ENCODE measurements at regions not wholly inside any gene's neighbourhood (a gene's known extent, or its start where the extent isn't known, plus 50 kb on each side); places are given as distances from the start of the nearest gene placed in this dataset.

DNA sequence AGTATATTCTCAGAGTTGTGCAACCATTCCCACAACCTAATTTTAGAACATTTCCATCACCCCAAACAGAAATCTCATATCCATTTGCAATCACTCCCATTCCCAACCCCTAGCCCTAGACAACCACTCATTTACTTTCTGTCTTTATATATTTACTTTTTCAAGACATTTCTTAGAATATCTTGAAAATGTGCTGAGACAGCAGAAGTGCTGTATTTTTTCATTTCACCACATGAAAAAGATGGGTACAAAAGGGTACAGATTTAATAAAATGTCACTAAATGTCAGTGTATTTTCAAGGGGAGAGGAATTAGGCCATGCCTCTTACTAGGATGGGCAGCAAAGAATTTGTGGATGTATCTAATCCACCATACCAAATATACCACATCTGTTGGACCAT is 51.6 kb upstream of the CCDC6 start (continued):
- TF ChIP-seq, protein P1, sequence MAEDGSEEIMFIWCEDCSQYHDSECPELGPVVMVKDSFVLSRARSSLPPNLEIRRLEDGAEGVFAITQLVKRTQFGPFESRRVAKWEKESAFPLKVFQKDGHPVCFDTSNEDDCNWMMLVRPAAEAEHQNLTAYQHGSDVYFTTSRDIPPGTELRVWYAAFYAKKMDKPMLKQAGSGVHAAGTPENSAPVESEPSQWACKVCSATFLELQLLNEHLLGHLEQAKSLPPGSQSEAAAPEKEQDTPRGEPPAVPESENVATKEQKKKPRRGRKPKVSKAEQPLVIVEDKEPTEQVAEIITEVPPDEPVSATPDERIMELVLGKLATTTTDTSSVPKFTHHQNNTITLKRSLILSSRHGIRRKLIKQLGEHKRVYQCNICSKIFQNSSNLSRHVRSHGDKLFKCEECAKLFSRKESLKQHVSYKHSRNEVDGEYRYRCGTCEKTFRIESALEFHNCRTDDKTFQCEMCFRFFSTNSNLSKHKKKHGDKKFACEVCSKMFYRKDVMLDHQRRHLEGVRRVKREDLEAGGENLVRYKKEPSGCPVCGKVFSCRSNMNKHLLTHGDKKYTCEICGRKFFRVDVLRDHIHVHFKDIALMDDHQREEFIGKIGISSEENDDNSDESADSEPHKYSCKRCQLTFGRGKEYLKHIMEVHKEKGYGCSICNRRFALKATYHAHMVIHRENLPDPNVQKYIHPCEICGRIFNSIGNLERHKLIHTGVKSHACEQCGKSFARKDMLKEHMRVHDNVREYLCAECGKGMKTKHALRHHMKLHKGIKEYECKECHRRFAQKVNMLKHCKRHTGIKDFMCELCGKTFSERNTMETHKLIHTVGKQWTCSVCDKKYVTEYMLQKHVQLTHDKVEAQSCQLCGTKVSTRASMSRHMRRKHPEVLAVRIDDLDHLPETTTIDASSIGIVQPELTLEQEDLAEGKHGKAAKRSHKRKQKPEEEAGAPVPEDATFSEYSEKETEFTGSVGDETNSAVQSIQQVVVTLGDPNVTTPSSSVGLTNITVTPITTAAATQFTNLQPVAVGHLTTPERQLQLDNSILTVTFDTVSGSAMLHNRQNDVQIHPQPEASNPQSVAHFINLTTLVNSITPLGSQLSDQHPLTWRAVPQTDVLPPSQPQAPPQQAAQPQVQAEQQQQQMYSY (CRISPR knock-in tag; IDR thresholded peaks at IDR 0.05): no peak
- TF ChIP-seq MYBL2 (CRISPR knock-in tag; IDR thresholded peaks at IDR 0.05): no peak
- no peak for TF ChIP-seq NFYB (CRISPR knock-in tag; conservative IDR thresholded peaks at IDR 0.05; ENCODE audit: low read depth)
- no peak for TF ChIP-seq TEAD4 (CRISPR knock-in tag; IDR thresholded peaks at IDR 0.05)
- no peak for TF ChIP-seq CREM (CRISPR knock-in tag; IDR thresholded peaks at IDR 0.05)
- TF ChIP-seq HMGA2 (CRISPR knock-in tag; IDR thresholded peaks at IDR 0.05): no peak
- no peak for TF ChIP-seq ZNF671 (CRISPR knock-in tag; IDR thresholded peaks at IDR 0.05)
- TF ChIP-seq ZNF121 (CRISPR knock-in tag; IDR thresholded peaks at IDR 0.05): no peak
- TF ChIP-seq, protein P2, sequence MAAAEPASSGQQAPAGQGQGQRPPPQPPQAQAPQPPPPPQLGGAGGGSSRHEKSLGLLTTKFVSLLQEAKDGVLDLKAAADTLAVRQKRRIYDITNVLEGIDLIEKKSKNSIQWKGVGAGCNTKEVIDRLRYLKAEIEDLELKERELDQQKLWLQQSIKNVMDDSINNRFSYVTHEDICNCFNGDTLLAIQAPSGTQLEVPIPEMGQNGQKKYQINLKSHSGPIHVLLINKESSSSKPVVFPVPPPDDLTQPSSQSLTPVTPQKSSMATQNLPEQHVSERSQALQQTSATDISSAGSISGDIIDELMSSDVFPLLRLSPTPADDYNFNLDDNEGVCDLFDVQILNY (CRISPR knock-in tag; IDR thresholded peaks at IDR 0.05): no peak
- TF ChIP-seq, protein P3, sequence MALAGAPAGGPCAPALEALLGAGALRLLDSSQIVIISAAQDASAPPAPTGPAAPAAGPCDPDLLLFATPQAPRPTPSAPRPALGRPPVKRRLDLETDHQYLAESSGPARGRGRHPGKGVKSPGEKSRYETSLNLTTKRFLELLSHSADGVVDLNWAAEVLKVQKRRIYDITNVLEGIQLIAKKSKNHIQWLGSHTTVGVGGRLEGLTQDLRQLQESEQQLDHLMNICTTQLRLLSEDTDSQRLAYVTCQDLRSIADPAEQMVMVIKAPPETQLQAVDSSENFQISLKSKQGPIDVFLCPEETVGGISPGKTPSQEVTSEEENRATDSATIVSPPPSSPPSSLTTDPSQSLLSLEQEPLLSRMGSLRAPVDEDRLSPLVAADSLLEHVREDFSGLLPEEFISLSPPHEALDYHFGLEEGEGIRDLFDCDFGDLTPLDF (CRISPR knock-in tag; IDR thresholded peaks at IDR 0.05): no peak
- TF ChIP-seq ZNF416 (CRISPR knock-in tag; IDR thresholded peaks at IDR 0.05): no peak
- TF ChIP-seq, protein P4, sequence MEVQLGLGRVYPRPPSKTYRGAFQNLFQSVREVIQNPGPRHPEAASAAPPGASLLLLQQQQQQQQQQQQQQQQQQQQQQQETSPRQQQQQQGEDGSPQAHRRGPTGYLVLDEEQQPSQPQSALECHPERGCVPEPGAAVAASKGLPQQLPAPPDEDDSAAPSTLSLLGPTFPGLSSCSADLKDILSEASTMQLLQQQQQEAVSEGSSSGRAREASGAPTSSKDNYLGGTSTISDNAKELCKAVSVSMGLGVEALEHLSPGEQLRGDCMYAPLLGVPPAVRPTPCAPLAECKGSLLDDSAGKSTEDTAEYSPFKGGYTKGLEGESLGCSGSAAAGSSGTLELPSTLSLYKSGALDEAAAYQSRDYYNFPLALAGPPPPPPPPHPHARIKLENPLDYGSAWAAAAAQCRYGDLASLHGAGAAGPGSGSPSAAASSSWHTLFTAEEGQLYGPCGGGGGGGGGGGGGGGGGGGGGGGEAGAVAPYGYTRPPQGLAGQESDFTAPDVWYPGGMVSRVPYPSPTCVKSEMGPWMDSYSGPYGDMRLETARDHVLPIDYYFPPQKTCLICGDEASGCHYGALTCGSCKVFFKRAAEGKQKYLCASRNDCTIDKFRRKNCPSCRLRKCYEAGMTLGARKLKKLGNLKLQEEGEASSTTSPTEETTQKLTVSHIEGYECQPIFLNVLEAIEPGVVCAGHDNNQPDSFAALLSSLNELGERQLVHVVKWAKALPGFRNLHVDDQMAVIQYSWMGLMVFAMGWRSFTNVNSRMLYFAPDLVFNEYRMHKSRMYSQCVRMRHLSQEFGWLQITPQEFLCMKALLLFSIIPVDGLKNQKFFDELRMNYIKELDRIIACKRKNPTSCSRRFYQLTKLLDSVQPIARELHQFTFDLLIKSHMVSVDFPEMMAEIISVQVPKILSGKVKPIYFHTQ (CRISPR knock-in tag; IDR thresholded peaks at IDR 0.05): no peak
- TF ChIP-seq, protein P5, sequence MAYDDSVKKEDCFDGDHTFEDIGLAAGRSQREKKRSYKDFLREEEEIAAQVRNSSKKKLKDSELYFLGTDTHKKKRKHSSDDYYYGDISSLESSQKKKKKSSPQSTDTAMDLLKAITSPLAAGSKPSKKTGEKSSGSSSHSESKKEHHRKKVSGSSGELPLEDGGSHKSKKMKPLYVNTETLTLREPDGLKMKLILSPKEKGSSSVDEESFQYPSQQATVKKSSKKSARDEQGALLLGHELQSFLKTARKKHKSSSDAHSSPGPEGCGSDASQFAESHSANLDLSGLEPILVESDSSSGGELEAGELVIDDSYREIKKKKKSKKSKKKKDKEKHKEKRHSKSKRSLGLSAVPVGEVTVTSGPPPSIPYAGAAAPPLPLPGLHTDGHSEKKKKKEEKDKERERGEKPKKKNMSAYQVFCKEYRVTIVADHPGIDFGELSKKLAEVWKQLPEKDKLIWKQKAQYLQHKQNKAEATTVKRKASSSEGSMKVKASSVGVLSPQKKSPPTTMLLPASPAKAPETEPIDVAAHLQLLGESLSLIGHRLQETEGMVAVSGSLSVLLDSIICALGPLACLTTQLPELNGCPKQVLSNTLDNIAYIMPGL (CRISPR knock-in tag; IDR thresholded peaks at IDR 0.05): no peak
- no peak for TF ChIP-seq SP1 (CRISPR knock-in tag; conservative IDR thresholded peaks at IDR 0.05)
- TF ChIP-seq, protein P6, sequence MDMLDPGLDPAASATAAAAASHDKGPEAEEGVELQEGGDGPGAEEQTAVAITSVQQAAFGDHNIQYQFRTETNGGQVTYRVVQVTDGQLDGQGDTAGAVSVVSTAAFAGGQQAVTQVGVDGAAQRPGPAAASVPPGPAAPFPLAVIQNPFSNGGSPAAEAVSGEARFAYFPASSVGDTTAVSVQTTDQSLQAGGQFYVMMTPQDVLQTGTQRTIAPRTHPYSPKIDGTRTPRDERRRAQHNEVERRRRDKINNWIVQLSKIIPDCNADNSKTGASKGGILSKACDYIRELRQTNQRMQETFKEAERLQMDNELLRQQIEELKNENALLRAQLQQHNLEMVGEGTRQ (CRISPR knock-in tag; IDR thresholded peaks at IDR 0.05): no peak
- TF ChIP-seq, protein P7, sequence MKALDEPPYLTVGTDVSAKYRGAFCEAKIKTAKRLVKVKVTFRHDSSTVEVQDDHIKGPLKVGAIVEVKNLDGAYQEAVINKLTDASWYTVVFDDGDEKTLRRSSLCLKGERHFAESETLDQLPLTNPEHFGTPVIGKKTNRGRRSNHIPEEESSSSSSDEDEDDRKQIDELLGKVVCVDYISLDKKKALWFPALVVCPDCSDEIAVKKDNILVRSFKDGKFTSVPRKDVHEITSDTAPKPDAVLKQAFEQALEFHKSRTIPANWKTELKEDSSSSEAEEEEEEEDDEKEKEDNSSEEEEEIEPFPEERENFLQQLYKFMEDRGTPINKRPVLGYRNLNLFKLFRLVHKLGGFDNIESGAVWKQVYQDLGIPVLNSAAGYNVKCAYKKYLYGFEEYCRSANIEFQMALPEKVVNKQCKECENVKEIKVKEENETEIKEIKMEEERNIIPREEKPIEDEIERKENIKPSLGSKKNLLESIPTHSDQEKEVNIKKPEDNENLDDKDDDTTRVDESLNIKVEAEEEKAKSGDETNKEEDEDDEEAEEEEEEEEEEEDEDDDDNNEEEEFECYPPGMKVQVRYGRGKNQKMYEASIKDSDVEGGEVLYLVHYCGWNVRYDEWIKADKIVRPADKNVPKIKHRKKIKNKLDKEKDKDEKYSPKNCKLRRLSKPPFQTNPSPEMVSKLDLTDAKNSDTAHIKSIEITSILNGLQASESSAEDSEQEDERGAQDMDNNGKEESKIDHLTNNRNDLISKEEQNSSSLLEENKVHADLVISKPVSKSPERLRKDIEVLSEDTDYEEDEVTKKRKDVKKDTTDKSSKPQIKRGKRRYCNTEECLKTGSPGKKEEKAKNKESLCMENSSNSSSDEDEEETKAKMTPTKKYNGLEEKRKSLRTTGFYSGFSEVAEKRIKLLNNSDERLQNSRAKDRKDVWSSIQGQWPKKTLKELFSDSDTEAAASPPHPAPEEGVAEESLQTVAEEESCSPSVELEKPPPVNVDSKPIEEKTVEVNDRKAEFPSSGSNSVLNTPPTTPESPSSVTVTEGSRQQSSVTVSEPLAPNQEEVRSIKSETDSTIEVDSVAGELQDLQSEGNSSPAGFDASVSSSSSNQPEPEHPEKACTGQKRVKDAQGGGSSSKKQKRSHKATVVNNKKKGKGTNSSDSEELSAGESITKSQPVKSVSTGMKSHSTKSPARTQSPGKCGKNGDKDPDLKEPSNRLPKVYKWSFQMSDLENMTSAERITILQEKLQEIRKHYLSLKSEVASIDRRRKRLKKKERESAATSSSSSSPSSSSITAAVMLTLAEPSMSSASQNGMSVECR (CRISPR knock-in tag; IDR thresholded peaks at IDR 0.05; ENCODE audit: borderline replicate concordance): no peak

All from WTC11 (cell line).